B cell (primary cell): ENCODE measurements at regions not wholly inside any gene's neighbourhood (a gene's known extent, or its start where the extent isn't known, plus 50 kb on each side); places are given as distances from the start of the nearest gene placed in this dataset.

Experiments
- ATAC-seq: fragments of 200-7000 bp; cut with Tn5 transposase; one replicate; pipeline ENCODE4 v1.10.0; 2021; ENCODE audit warnings: low read depth, mild to moderate bottlenecking, moderate number of reproducible peaks, moderate library complexity
- CTCF ChIA-PET: fragments of 350-600 bp; sonication (Branson Sonifier 250); formaldehyde crosslinking; loops from one replicate; lab custom pipeline; 2021; ENCODE audit warnings: antibody characterized with exemption, inconsistent platforms; lab: Charles Lee
- POLR2A ChIA-PET: fragments of 350-600 bp; sonication (Branson Sonifier 250); formaldehyde crosslinking; loops from one replicate; lab custom pipeline; 2021; ENCODE audit warnings: antibody characterized with exemption; lab: Charles Lee
- DNase-seq: peaks from one replicate; pipeline ENCODE4 v3.0.0; 2013
- H2AFZ ChIP-seq: 2 replicates; pipeline ENCODE4 v1.6.1; 2012; ENCODE audit warnings: mild to moderate bottlenecking, low read depth, low read length; ENCODE audit not compliant: insufficient read depth, poor library complexity, severe bottlenecking
- H3K27ac ChIP-seq, 2 donors: 1 replicate in 1 of 2; 2 replicates in 1 of 2; pipeline ENCODE4 v1.5.1; 2012 to 2013; ENCODE audit warnings: low read length in 2 of 2, mild to moderate bottlenecking in 2 of 2, moderate library complexity in 1 of 2
- H3K27me3 ChIP-seq, 4 experiments: fragments of 200-600 bp in 1 of 4; sonication (generic) in 1 of 4; replicated peaks in 1 of 4; 1 replicate in 2 of 4; 2 replicates in 2 of 4; pipeline versions ENCODE4 v1.6.1 to v1.7.0; 2013 to 2016; ENCODE audit warnings: low read length in 3 of 4, mild to moderate bottlenecking in 2 of 4, mixed read lengths in 1 of 4, moderate library complexity in 1 of 4; ENCODE audit not compliant: insufficient read depth in 4 of 4, control insufficient read depth in 3 of 4; ENCODE audit errors: control extremely low read depth in 1 of 4
- H3K36me3 ChIP-seq, 2 experiments: replicated peaks in 1 of 2; 1 replicate in 1 of 2; 2 replicates in 1 of 2; pipeline versions ENCODE4 v1.6.1 to v1.7.1; 2013; ENCODE audit warnings: low read length in 1 of 2; ENCODE audit not compliant: insufficient read depth in 2 of 2, control insufficient read depth in 1 of 2; ENCODE audit errors: control extremely low read depth in 1 of 2, extremely low read depth in 1 of 2
- H3K4me1 ChIP-seq, 2 donors: fragments of 200-600 bp in 1 of 2; sonication (generic) in 1 of 2; 1 replicate in 1 of 2; 2 replicates in 1 of 2; pipeline versions ENCODE4 v1.5.1 to v1.6.1; 2013 to 2017; ENCODE audit warnings: low read length in 2 of 2; ENCODE audit not compliant: control insufficient read depth in 2 of 2, insufficient read depth in 2 of 2
- H3K4me2 ChIP-seq: replicated peaks from 2 replicates; pipeline ENCODE3; 2012; ENCODE audit warnings: mild to moderate bottlenecking, low read depth, low read length; ENCODE audit not compliant: poor library complexity, severe bottlenecking
- H3K4me3 ChIP-seq, 5 experiments: fragments of 200-600 bp in 1 of 5; sonication (generic) in 1 of 5; 1 replicate in 3 of 5; 2 replicates in 2 of 5; pipeline versions ENCODE4 v1.5.1 to v1.7.0; 2011 to 2016; ENCODE audit warnings: low read length in 4 of 5, mild to moderate bottlenecking in 4 of 5, low read depth in 2 of 5, control low read depth in 1 of 5, moderate library complexity in 1 of 5; ENCODE audit not compliant: insufficient read depth in 1 of 5; ENCODE audit errors: control extremely low read depth in 1 of 5, extremely low read depth in 1 of 5
- H3K79me2 ChIP-seq: fragments of 200-600 bp; sonication (generic); one replicate; pipeline ENCODE4 v1.6.0; 2016; ENCODE audit warnings: low read length; ENCODE audit not compliant: control insufficient read depth, insufficient read depth
- H3K9ac ChIP-seq: fragments of 200-600 bp; sonication (generic); 2 replicates; pipeline ENCODE4 v1.6.1; 2017; ENCODE audit warnings: mild to moderate bottlenecking, low read length, moderate library complexity
- H3K9me3 ChIP-seq, 3 donors: one replicate each; pipeline versions ENCODE4 v1.6.1 to v1.7.1; 2013; ENCODE audit warnings: low read length in 2 of 3; ENCODE audit not compliant: control insufficient read depth in 2 of 3, insufficient read depth in 1 of 3; ENCODE audit errors: control extremely low read depth in 1 of 3
- H4K20me1 ChIP-seq: 2 replicates; pipeline ENCODE4 v1.6.0; 2012; ENCODE audit warnings: mild to moderate bottlenecking, low read length; ENCODE audit not compliant: insufficient read depth, control insufficient read depth, poor library complexity, severe bottlenecking
- H3K27ac Mint-ChIP-seq: one replicate; pipeline ENCODE4 v1.8.0; 2021; ENCODE audit warnings: mixed read lengths
- H3K27me3 Mint-ChIP-seq: one replicate; pipeline ENCODE4 v1.8.0; 2021; ENCODE audit warnings: mixed read lengths
- H3K4me1 Mint-ChIP-seq: one replicate; pipeline ENCODE4 v1.8.0; 2021; ENCODE audit warnings: mixed read lengths
- H3K4me3 Mint-ChIP-seq: one replicate; pipeline ENCODE4 v1.8.0; 2021; ENCODE audit warnings: mixed read lengths
- H3K9me3 Mint-ChIP-seq: one replicate; pipeline ENCODE4 v1.8.0; 2022; ENCODE audit warnings: mixed read lengths; ENCODE audit not compliant: insufficient read depth
- CTCF ChIP-seq: fragments of 200-600 bp; IDR thresholded peaks from one replicate; pipeline ENCODE4 v1.8.0; 2022; ENCODE audit warnings: antibody characterized with exemption, mild to moderate bottlenecking
- EZH2 ChIP-seq: IDR thresholded peaks from 2 replicates; pipeline ENCODE4 v1.6.1; 2012; ENCODE audit warnings: borderline replicate concordance, low read depth, mild to moderate bottlenecking, moderate library complexity, low read length; ENCODE audit not compliant: insufficient read depth, poor library complexity, severe bottlenecking
- WGBS: methylation state at CpG from one replicate; pipeline ENCODE4 v1.1.5; 2013; ENCODE audit warnings: missing lambda C conversion rate; ENCODE audit not compliant: insufficient coverage; 5-methylcytosine and 5-hydroxymethylcytosine counted together
- intact Hi-C: fragments of 100-400 bp; cut with micrococcal nuclease; formaldehyde crosslinking; loops from one replicate; pipeline ENCODE4 v1.10.0; 2022

- TF ChIP-seq EZH2 (no peak), CTCF (no peak)
- Histone ChIP-seq H3K4me1 (no peaks in the 10 kb centered on the region), H3K79me2 (no peaks in the 10 kb centered on the region), H3K4me3 (no peak overlapping the region), H3K27ac (no peak overlapping the region), H2AFZ (no peak overlapping the region), H3K4me2 (no peak overlapping the region), H3K9ac (no peak overlapping the region), H3K9me3 (peaks cover 0 to 1% (median 0%) of the 10 kb centered on the region in 3 donors), H4K20me1 (no peaks in the 10 kb centered on the region), H3K27me3 (no peaks in the 10 kb centered on the region), H3K36me3 (no peaks in the 10 kb centered on the region)
- H3K4me1 Mint-ChIP-seq: no peaks in the 10 kb centered on the region
- H3K4me3 Mint-ChIP-seq: no peak overlapping the region
- intact Hi-C loops: no loop called here
- WGBS: 64% methylated on average over 3 of the region's 7 CpGs
- ChIA-PET CTCF (no interaction called here), POLR2A (no interaction called here)
- ATAC-seq (no peak), DNase-seq (no peak)
- H3K9me3 Mint-ChIP-seq: peaks cover 3% of the 10 kb centered on the region
- peaks cover 4% of the 10 kb centered on the region for H3K27me3 Mint-ChIP-seq
- H3K27ac Mint-ChIP-seq: no peak overlapping the region
Measured at GRCh38 chr21:17435565-17436543, 77.0 kb upstream of the CXADR start.

- H3K27me3 ChIP-seq: no peaks in the 10 kb centered on the region
- ATAC-seq (no peak), DNase-seq (no peak)
- peaks cover 3% of the 10 kb centered on the region for H3K9me3 Mint-ChIP-seq
- no peaks in the 10 kb centered on the region for H3K4me1 ChIP-seq
- no peaks in the 10 kb centered on the region for H4K20me1 ChIP-seq
- H3K79me2 ChIP-seq: no peaks in the 10 kb centered on the region
- CTCF ChIA-PET: no interaction called here
- no peak overlapping the region for H3K27ac ChIP-seq
- H3K27ac Mint-ChIP-seq: no peak overlapping the region
- no peak overlapping the region for H3K9ac ChIP-seq
- no peaks in the 10 kb centered on the region for H3K4me1 Mint-ChIP-seq
- intact Hi-C loops: no loop called here
- peaks cover 4% of the 10 kb centered on the region for H3K27me3 Mint-ChIP-seq
- 86% methylated on average over 1 of the region's 4 CpGs for WGBS
- H3K9me3 ChIP-seq: peaks cover 0 to 1% (median 0%) of the 10 kb centered on the region in 3 donors
- H3K4me3 Mint-ChIP-seq: no peak overlapping the region
- H3K4me2 ChIP-seq: no peak overlapping the region
- POLR2A ChIA-PET: no interaction called here
- no peaks in the 10 kb centered on the region for H3K36me3 ChIP-seq
- H2AFZ ChIP-seq: no peak overlapping the region
- H3K4me3 ChIP-seq: no peak overlapping the region
- TF ChIP-seq CTCF (no peak), EZH2 (no peak)
Measured at GRCh38 chr21:17436626-17437111, 76.2 kb upstream of the CXADR start.
